PFSK-1 (cell line): ENCODE measurements at regions not wholly inside any gene's neighbourhood (a gene's known extent, or its start where the extent isn't known, plus 50 kb on each side); places are given as distances from the start of the nearest gene placed in this dataset.

ENCODE experiments used
- FOXP2 ChIP-seq: optimal IDR thresholded peaks from 2 replicates; pipeline ENCODE3; 2011; ENCODE audit warnings: borderline replicate concordance, control low read depth, inconsistent platforms; ENCODE audit not compliant: insufficient read depth; ENCODE audit errors: extremely low read length, extremely low read depth
- POLR2AphosphoS5 ChIP-seq: IDR thresholded peaks from 2 replicates; pipeline ENCODE4 v1.6.1; 2012; ENCODE audit warnings: low read depth, mild to moderate bottlenecking, control low read depth, low read length, moderate library complexity
- REST ChIP-seq, 2 experiments: IDR thresholded peaks; 2 replicates each; pipeline versions ENCODE4 v1.6.1 to v1.8.0; 2011 to 2012; ENCODE audit warnings: low read depth in 2 of 2, low read length in 2 of 2, control low read depth in 1 of 2, inconsistent platforms in 1 of 2, mild to moderate bottlenecking in 1 of 2, moderate library complexity in 1 of 2; ENCODE audit not compliant: insufficient read depth in 1 of 2
- SIN3A ChIP-seq: IDR thresholded peaks from 2 replicates; pipeline ENCODE4 v1.6.1; 2012; ENCODE audit warnings: mild to moderate bottlenecking, low read length, moderate library complexity, borderline replicate concordance; ENCODE audit not compliant: insufficient read depth
- TAF1 ChIP-seq: IDR thresholded peaks from 2 replicates; pipeline ENCODE4 v1.6.1; 2012; ENCODE audit warnings: low read length, control low read depth, borderline replicate concordance; ENCODE audit not compliant: insufficient read depth

- TF ChIP-seq REST (IDR thresholded peaks at IDR 0.05; ENCODE audit: insufficient read depth in 1 of 2, low read depth in 2 of 2, low read length in 2 of 2) (no peak), POLR2AphosphoS5 (no peak), TAF1 (no peak), FOXP2 (no peak), SIN3A (no peak)
Measured at GRCh38 chr6:134543128-134543527, 225.2 kb upstream of the SGK1 start.

- TF ChIP-seq SIN3A, result no peak
- TF ChIP-seq FOXP2, result no peak
- TF ChIP-seq TAF1, result no peak
- TF ChIP-seq REST (IDR thresholded peaks at IDR 0.05; ENCODE audit: insufficient read depth in 1 of 2, low read depth in 2 of 2, low read length in 2 of 2), result no peak
Measured at GRCh38 chr6:134541001-134541400, 223.1 kb upstream of the SGK1 start.

- TF ChIP-seq FOXP2 (no peak), SIN3A (no peak), REST (IDR thresholded peaks at IDR 0.05; ENCODE audit: insufficient read depth in 1 of 2, low read depth in 2 of 2, low read length in 2 of 2) (no peak), TAF1 (no peak), POLR2AphosphoS5 (no peak)
Measured at GRCh38 chr6:134539865-134540323, 222.0 kb upstream of the SGK1 start.

GRCh38 chr6:134537146-134537555 is 219.2 kb upstream of the SGK1 start:
- TF ChIP-seq SIN3A (no peak), FOXP2 (no peak), TAF1 (no peak), REST (IDR thresholded peaks at IDR 0.05; ENCODE audit: insufficient read depth in 1 of 2, low read depth in 2 of 2, low read length in 2 of 2) (no peak), POLR2AphosphoS5 (no peak)

- TF ChIP-seq SIN3A (no peak), POLR2AphosphoS5 (no peak), REST (IDR thresholded peaks at IDR 0.05; ENCODE audit: insufficient read depth in 1 of 2, low read depth in 2 of 2, low read length in 2 of 2) (no peak), FOXP2 (no peak), TAF1 (no peak)
Measured at GRCh38 chr6:134535831-134536230, 217.9 kb upstream of the SGK1 start.
